ENCODE measurements at regions not wholly inside any gene's neighbourhood (a gene's known extent, or its start where the extent isn't known, plus 50 kb on each side); places are given as distances from the start of the nearest gene placed in this dataset.

DNA sequence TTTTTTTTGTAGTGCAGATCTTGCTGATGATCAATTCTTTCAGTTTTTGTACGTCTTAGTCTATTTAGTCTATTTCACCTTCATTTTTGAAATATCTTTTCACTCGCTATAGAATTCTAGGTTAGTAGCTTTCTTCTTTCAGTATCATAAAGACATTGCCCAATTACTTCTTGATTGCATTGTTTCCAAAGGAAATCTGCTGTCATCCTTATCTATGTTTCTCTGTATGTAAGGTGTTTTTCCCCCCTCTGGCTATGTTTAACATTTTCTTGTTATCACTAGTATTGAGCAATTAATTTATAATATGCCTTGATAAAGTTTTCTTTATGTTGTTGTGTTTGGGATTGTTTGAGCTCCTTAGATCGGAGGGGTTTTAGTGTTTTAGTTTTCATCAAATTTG, 171.9 kb downstream of the BMP4 start:
- DNase-seq (no peak), ATAC-seq (ENCODE audit: low read depth) (no peak)
- Histone ChIP-seq H3K79me2 (ENCODE audit: control insufficient read depth, insufficient read depth, low read length) (no peaks in the 10 kb centered on the region), H2AFZ (ENCODE audit: insufficient read depth, low read depth, low read length, poor library complexity, severe bottlenecking) (no peak overlapping the region), H3K4me3 (ENCODE audit: control extremely low read depth in 1 of 5, extremely low read depth in 1 of 5, insufficient read depth in 1 of 5, low read depth in 2 of 5, low read length in 4 of 5) (no peak overlapping the region), H3K9ac (ENCODE audit: low read length) (no peak overlapping the region), H3K27me3 (replicated peaks in 1 of 4; ENCODE audit: control extremely low read depth in 1 of 4, control insufficient read depth in 3 of 4, insufficient read depth in 4 of 4, low read length in 3 of 4) (no peaks in the 10 kb centered on the region), H3K4me1 (ENCODE audit: control insufficient read depth in 2 of 2, insufficient read depth in 2 of 2, low read length in 2 of 2) (no peaks in the 10 kb centered on the region), H3K4me2 (replicated peaks; ENCODE audit: low read depth, low read length, poor library complexity, severe bottlenecking) (no peak overlapping the region), H3K27ac (ENCODE audit: low read length in 2 of 2) (no peak overlapping the region), H3K9me3 (ENCODE audit: control extremely low read depth in 1 of 3, control insufficient read depth in 2 of 3, insufficient read depth in 1 of 3, low read length in 2 of 3) (no peaks in the 10 kb centered on the region), H4K20me1 (ENCODE audit: control insufficient read depth, insufficient read depth, low read length, poor library complexity, severe bottlenecking) (no peaks in the 10 kb centered on the region), H3K36me3 (replicated peaks in 1 of 2; ENCODE audit: control extremely low read depth in 1 of 2, control insufficient read depth in 1 of 2, extremely low read depth in 1 of 2, insufficient read depth in 2 of 2, low read length in 1 of 2) (no peaks in the 10 kb centered on the region)
- POLR2A ChIA-PET: no interaction called here
- Mint-ChIP-seq H3K9me3 (ENCODE audit: insufficient read depth) (peaks cover 5% of the 10 kb centered on the region), H3K4me3 (no peak overlapping the region), H3K27me3 (peaks cover 8% of the 10 kb centered on the region), H3K27ac (no peak overlapping the region), H3K4me1 (no peaks in the 10 kb centered on the region)
- intact Hi-C loops (cut with micrococcal nuclease): no loop called here
- CTCF ChIA-PET: no interaction called here
- TF ChIP-seq EZH2 (IDR thresholded peaks at IDR 0.05; ENCODE audit: borderline replicate concordance, insufficient read depth, low read depth, low read length, poor library complexity, severe bottlenecking): no peak
- TF ChIP-seq CTCF (IDR thresholded peaks at IDR 0.05): no peak
- WGBS (ENCODE audit: insufficient coverage): no CpG with 5 or more reads among the region's 3 CpGs

DNA sequence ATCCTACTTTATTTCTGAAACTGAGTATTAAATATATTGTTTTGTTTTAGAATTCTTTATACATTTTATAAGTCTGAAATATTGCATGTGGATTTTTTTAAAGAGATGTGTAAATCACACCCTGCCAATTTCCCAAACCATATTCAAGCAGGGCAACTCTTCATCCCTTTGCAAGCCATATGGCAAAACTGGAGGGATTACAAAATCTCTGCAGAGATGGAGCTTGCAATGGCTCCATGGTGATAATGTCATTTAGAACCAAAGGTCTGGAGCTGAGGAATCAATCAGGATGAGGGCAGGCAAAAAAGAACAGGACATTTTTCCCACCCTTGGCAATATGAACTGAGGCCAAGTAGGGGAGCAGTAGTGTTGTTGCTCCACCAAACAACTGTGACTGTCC, 173.4 kb downstream of the BMP4 start:
- no peak overlapping the region for H2AFZ ChIP-seq (ENCODE audit: insufficient read depth, low read depth, low read length, poor library complexity, severe bottlenecking)
- no peaks in the 10 kb centered on the region for H3K36me3 ChIP-seq (replicated peaks in 1 of 2; ENCODE audit: control extremely low read depth in 1 of 2, control insufficient read depth in 1 of 2, extremely low read depth in 1 of 2, insufficient read depth in 2 of 2, low read length in 1 of 2)
- H3K27me3 Mint-ChIP-seq: peaks cover 4% of the 10 kb centered on the region
- DNase-seq (no peak), ATAC-seq (ENCODE audit: low read depth) (no peak)
- H3K4me3 Mint-ChIP-seq: no peak overlapping the region
- no peaks in the 10 kb centered on the region for H3K79me2 ChIP-seq (ENCODE audit: control insufficient read depth, insufficient read depth, low read length)
- no peaks in the 10 kb centered on the region for H3K27me3 ChIP-seq (replicated peaks in 1 of 4; ENCODE audit: control extremely low read depth in 1 of 4, control insufficient read depth in 3 of 4, insufficient read depth in 4 of 4, low read length in 3 of 4)
- H3K4me2 ChIP-seq (replicated peaks; ENCODE audit: low read depth, low read length, poor library complexity, severe bottlenecking): no peak overlapping the region
- peaks cover 5% of the 10 kb centered on the region for H3K9me3 Mint-ChIP-seq (ENCODE audit: insufficient read depth)
- no peak overlapping the region for H3K27ac Mint-ChIP-seq
- CTCF ChIA-PET: no interaction called here
- TF ChIP-seq EZH2 (IDR thresholded peaks at IDR 0.05; ENCODE audit: borderline replicate concordance, insufficient read depth, low read depth, low read length, poor library complexity, severe bottlenecking) (no peak), CTCF (IDR thresholded peaks at IDR 0.05) (no peak)
- H3K9me3 ChIP-seq (ENCODE audit: control extremely low read depth in 1 of 3, control insufficient read depth in 2 of 3, insufficient read depth in 1 of 3, low read length in 2 of 3): no peaks in the 10 kb centered on the region
- H4K20me1 ChIP-seq (ENCODE audit: control insufficient read depth, insufficient read depth, low read length, poor library complexity, severe bottlenecking): no peaks in the 10 kb centered on the region
- H3K4me1 ChIP-seq (ENCODE audit: control insufficient read depth in 2 of 2, insufficient read depth in 2 of 2, low read length in 2 of 2): no peaks in the 10 kb centered on the region
- intact Hi-C loops (cut with micrococcal nuclease): no loop called here
- no peak overlapping the region for H3K9ac ChIP-seq (ENCODE audit: low read length)
- no peaks in the 10 kb centered on the region for H3K4me1 Mint-ChIP-seq
- no peak overlapping the region for H3K27ac ChIP-seq (ENCODE audit: low read length in 2 of 2)
- POLR2A ChIA-PET: no interaction called here
- no peak overlapping the region for H3K4me3 ChIP-seq (ENCODE audit: control extremely low read depth in 1 of 5, extremely low read depth in 1 of 5, insufficient read depth in 1 of 5, low read depth in 2 of 5, low read length in 4 of 5)

Measured in B cell (primary cell).